Mesendoderm (in vitro differentiated cells): ENCODE measurements at regions not wholly inside any gene's neighbourhood (a gene's known extent, or its start where the extent isn't known, plus 50 kb on each side); places are given as distances from the start of the nearest gene placed in this dataset.

Experiments
- DNase-seq: peaks from one replicate; pipeline ENCODE4 v3.0.0; 2013
- H2AK5ac ChIP-seq: 2 replicates; pipeline ENCODE4 v1.6.1; 2013; ENCODE audit warnings: low read length, inconsistent platforms
- H2BK120ac ChIP-seq: 2 replicates; pipeline ENCODE4 v1.6.1; 2013; ENCODE audit warnings: low read depth, mild to moderate bottlenecking, low read length, moderate library complexity, mixed read lengths
- H2BK15ac ChIP-seq: replicated peaks from 2 replicates; pipeline ENCODE4 v1.6.1; 2013; ENCODE audit warnings: low read depth, mild to moderate bottlenecking, moderate library complexity
- H2BK5ac ChIP-seq: 2 replicates; pipeline ENCODE4 v1.6.1; 2013; ENCODE audit warnings: low read length, inconsistent platforms
- H3K18ac ChIP-seq: 2 replicates; pipeline ENCODE4 v1.6.1; 2013; ENCODE audit warnings: mild to moderate bottlenecking, low read length, mixed read lengths
- H3K23ac ChIP-seq: one replicate; pipeline ENCODE4 v1.6.1; 2013; ENCODE audit warnings: low read length
- H3K27ac ChIP-seq: 2 replicates; pipeline ENCODE4 v1.5.1; 2013; ENCODE audit warnings: low read depth, mild to moderate bottlenecking, inconsistent platforms, low read length, moderate library complexity
- H3K27me3 ChIP-seq: 2 replicates; pipeline ENCODE4 v1.6.1; 2013; ENCODE audit warnings: low read length, control low read depth, mild to moderate bottlenecking, inconsistent platforms; ENCODE audit not compliant: insufficient read depth, poor library complexity
- H3K36me3 ChIP-seq: 2 replicates; pipeline ENCODE4 v1.6.1; 2013; ENCODE audit warnings: low read length, inconsistent platforms; ENCODE audit not compliant: control insufficient read depth, insufficient read depth
- H3K4ac ChIP-seq: one replicate; pipeline ENCODE4 v1.6.1; 2013; ENCODE audit warnings: low read depth, mild to moderate bottlenecking, low read length, moderate library complexity
- H3K4me1 ChIP-seq: 2 replicates; pipeline ENCODE4 v1.6.1; 2013; ENCODE audit warnings: low read depth, low read length, inconsistent platforms; ENCODE audit not compliant: control insufficient read depth
- H3K4me2 ChIP-seq: 2 replicates; pipeline ENCODE4 v1.6.1; 2013; ENCODE audit warnings: low read length
- H3K4me3 ChIP-seq: 2 replicates; pipeline ENCODE4 v1.5.1; 2013; ENCODE audit warnings: mild to moderate bottlenecking, low read length
- H3K56ac ChIP-seq: one replicate; pipeline ENCODE4 v1.6.1; 2013; ENCODE audit warnings: low read length
- H3K79me1 ChIP-seq: 2 replicates; pipeline ENCODE4 v1.6.1; 2013; ENCODE audit warnings: low read length, inconsistent platforms
- H3K79me2 ChIP-seq: 2 replicates; pipeline ENCODE4 v1.6.1; 2013; ENCODE audit warnings: mild to moderate bottlenecking, low read length; ENCODE audit not compliant: control insufficient read depth, insufficient read depth
- H3K9ac ChIP-seq: 2 replicates; pipeline ENCODE4 v1.6.1; 2013; ENCODE audit warnings: low read length, inconsistent platforms
- H4K5ac ChIP-seq: one replicate; pipeline ENCODE4 v1.6.1; 2013; ENCODE audit warnings: low read length
- H4K8ac ChIP-seq: one replicate; pipeline ENCODE4 v1.6.1; 2013; ENCODE audit warnings: low read depth, mild to moderate bottlenecking, control low read depth, low read length, moderate library complexity
- WGBS: extraction: QIAGEN DNeasy Blood & Tissue Kit; methylation state at CpG from one replicate; pipeline ENCODE4 v1.1.7; 2013; ENCODE audit warnings: low lambda C conversion rate, missing lambda C conversion rate; ENCODE audit not compliant: insufficient coverage; ENCODE audit errors: extremely low coverage; 5-methylcytosine and 5-hydroxymethylcytosine counted together

DNA sequence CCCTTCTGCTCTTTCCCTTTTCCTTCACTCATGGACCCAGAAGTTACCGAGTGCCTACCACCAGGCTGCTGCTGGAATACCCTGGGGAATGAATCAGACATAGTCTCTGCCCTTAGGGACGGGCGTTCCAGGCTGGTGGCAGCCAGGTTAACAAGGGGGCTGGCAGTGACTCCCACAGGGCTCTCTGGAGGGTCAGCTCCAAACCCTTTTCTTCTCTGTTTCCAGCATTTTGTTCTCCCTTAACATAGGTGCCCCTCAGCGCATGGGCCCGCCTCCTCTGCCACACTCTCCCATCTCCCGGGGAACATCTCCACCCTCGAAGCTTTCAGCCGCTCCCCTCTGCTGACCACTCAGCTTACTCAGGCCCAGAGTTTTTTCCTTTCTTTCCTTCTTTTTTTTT, 62.9 kb upstream of the LRP8 start:
- Histone ChIP-seq H3K23ac (no peak overlapping the region), H3K18ac (peak overlapping the region; percentile 16), H3K27me3 (no peaks in the 10 kb centered on the region), H3K4me2 (no peak overlapping the region), H2BK120ac (no peak overlapping the region), H3K4me1 (peaks cover 5% of the 10 kb centered on the region), H3K36me3 (no peaks in the 10 kb centered on the region), H2AK5ac (peak overlapping the region; percentile 52), H4K5ac (no peak overlapping the region), H3K79me2 (no peaks in the 10 kb centered on the region), H3K27ac (no peak overlapping the region), H2BK15ac (no peak overlapping the region), H2BK5ac (peak overlapping the region; percentile 54), H4K8ac (no peak overlapping the region), H3K79me1 (no peaks in the 10 kb centered on the region), H3K4ac (peak overlapping the region; percentile 41), H3K56ac (peak overlapping the region; percentile 67), H3K9ac (peak overlapping the region; percentile 27), H3K4me3 (no peak overlapping the region)
- no CpG with 5 or more reads among the region's 8 CpGs for WGBS
- no peak for DNase-seq

DNA sequence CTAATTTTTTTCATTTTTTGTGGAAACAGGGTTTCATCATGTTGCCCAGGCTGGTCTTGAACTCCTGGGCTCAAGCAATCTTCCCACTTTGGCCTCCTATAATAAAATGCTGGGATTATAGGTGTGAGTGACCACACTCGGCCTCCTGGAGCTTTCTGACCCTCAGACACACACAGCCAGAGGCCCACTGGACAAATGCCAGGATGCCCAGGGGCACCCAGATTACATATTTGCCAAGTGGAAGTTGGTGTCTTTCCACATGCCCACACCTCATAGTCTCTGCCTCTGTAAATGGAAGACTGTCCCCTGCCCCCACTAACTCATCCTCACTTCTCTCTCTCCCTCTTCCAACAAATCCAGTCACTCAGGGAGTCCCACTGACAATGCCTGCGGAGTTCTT, 63.4 kb upstream of the LRP8 start:
- Histone ChIP-seq H3K4me1 (peaks cover 8% of the 10 kb centered on the region), H2AK5ac (peak overlapping the region; percentile 53), H3K4ac (no peak overlapping the region), H3K9ac (no peak overlapping the region), H4K8ac (no peak overlapping the region), H3K79me1 (no peaks in the 10 kb centered on the region), H3K18ac (no peak overlapping the region), H3K4me2 (no peak overlapping the region), H2BK5ac (peak overlapping the region; percentile 40), H2BK15ac (no peak overlapping the region), H2BK120ac (no peak overlapping the region), H4K5ac (no peak overlapping the region), H3K27me3 (no peaks in the 10 kb centered on the region), H3K27ac (no peak overlapping the region), H3K4me3 (no peak overlapping the region), H3K23ac (no peak overlapping the region), H3K56ac (peak overlapping the region; percentile 26), H3K36me3 (no peaks in the 10 kb centered on the region), H3K79me2 (no peaks in the 10 kb centered on the region)
- no CpG with 5 or more reads among the region's 2 CpGs for WGBS
- no peak for DNase-seq

DNA sequence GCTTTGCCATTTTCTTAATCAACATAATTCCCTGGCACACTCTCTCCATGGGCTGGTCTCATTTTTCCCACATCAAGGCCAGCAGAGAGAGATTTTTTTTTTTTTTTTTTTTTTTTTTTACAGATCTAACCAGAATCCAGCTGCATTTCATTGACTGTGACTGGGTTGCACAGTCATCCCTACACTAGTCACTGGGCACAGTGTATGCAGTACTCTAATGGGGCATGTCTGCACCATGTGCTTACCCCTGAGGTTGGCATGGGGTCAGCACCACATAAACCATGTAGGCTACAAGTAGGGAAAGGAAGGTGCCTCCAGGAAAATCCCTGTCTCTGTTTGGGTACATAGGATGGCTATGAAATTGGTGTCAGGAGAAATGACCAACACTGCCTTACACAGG, 64.1 kb upstream of the LRP8 start:
- Histone ChIP-seq H3K23ac (no peak overlapping the region), H3K4me2 (no peak overlapping the region), H3K27me3 (no peaks in the 10 kb centered on the region), H3K4ac (no peak overlapping the region), H2BK120ac (no peak overlapping the region), H4K8ac (no peak overlapping the region), H3K18ac (no peak overlapping the region), H3K79me2 (no peaks in the 10 kb centered on the region), H2BK5ac (no peak overlapping the region), H3K4me3 (no peak overlapping the region), H4K5ac (no peak overlapping the region), H3K4me1 (peaks cover 14% of the 10 kb centered on the region), H3K9ac (no peak overlapping the region), H2BK15ac (no peak overlapping the region), H3K79me1 (no peaks in the 10 kb centered on the region), H2AK5ac (peak overlapping the region; percentile 92), H3K56ac (peak overlapping the region; percentile 71), H3K27ac (no peak overlapping the region), H3K36me3 (no peaks in the 10 kb centered on the region)
- no peak for DNase-seq

DNA sequence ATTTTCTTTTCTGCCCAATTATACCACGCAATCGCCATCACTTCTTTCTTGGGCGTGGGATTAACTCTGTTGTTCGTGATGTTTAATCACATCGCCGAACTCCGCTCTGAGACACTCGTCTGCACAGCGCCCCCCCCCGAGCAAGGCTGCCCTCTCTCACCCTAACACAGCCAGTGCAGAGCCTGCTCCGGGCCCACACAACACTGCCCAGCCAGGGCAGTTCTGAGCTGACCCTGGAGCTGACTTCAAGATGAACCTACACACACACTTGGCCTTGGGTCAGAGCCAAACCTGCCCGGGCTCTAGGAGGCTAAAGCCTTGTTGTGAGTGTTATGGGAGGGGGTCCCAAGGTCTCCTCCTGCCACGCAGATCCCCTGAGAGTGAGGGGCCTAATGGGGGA, 64.6 kb upstream of the LRP8 start:
- no peak for DNase-seq
- Histone ChIP-seq H4K8ac (no peak overlapping the region), H3K23ac (no peak overlapping the region), H3K18ac (peak overlapping the region; percentile 43), H3K27me3 (no peaks in the 10 kb centered on the region), H2BK15ac (no peak overlapping the region), H3K4me3 (no peak overlapping the region), H3K79me2 (no peaks in the 10 kb centered on the region), H2AK5ac (peak overlapping the region; percentile 92), H3K79me1 (no peaks in the 10 kb centered on the region), H3K4me1 (peaks cover 18% of the 10 kb centered on the region), H2BK5ac (no peak overlapping the region), H2BK120ac (peak overlapping the region; percentile 4), H3K9ac (no peak overlapping the region), H3K4ac (no peak overlapping the region), H3K36me3 (no peaks in the 10 kb centered on the region), H3K27ac (no peak overlapping the region), H4K5ac (no peak overlapping the region), H3K4me2 (no peak overlapping the region), H3K56ac (peak overlapping the region; percentile 71)
- no CpG with 5 or more reads among the region's 13 CpGs for WGBS

DNA sequence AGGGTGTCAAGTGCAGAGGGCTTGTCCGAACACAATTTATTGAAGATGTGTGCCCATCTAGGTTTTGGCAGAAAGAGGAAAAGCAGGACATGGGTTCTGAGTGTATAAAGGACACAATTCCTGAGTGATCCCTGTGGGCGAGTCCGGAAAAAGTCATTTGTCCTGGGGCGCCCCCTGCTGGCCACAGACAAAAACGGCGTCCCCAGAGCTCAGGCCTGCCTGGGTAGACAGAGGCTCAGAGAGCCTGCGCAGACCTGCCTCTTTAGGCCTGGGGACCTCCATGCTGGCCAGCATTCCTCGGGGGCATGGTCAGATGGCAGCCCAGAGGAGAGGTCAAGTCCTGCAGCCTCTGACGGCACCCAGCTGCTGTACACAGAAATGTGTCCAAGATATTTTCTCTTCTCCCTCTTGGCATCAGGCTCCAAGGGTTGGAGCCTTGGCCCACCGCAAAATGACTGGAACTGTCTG, 65.5 kb upstream of the LRP8 start:
- peak overlapping the region; percentile 100 for H2AK5ac ChIP-seq
- no peaks in the 10 kb centered on the region for H3K79me1 ChIP-seq
- H3K56ac ChIP-seq: peak overlapping the region; percentile 74
- peaks cover 18% of the 10 kb centered on the region for H3K4me1 ChIP-seq
- peak overlapping the region; percentile 53 for H3K9ac ChIP-seq
- H2BK5ac ChIP-seq: peak overlapping the region; percentile 15
- H2BK15ac ChIP-seq: no peak overlapping the region
- no peak overlapping the region for H2BK120ac ChIP-seq
- no peak overlapping the region for H3K23ac ChIP-seq
- H3K4me3 ChIP-seq: no peak overlapping the region
- no peak overlapping the region for H3K27ac ChIP-seq
- H3K79me2 ChIP-seq: no peaks in the 10 kb centered on the region
- H4K8ac ChIP-seq: no peak overlapping the region
- no peaks in the 10 kb centered on the region for H3K36me3 ChIP-seq
- H3K27me3 ChIP-seq: no peaks in the 10 kb centered on the region
- no CpG with 5 or more reads among the region's 10 CpGs for WGBS
- H3K4ac ChIP-seq: peak overlapping the region; percentile 98
- peak; percentile 80 for DNase-seq
- no peak overlapping the region for H3K4me2 ChIP-seq
- H3K18ac ChIP-seq: peak overlapping the region; percentile 31
- no peak overlapping the region for H4K5ac ChIP-seq

DNA sequence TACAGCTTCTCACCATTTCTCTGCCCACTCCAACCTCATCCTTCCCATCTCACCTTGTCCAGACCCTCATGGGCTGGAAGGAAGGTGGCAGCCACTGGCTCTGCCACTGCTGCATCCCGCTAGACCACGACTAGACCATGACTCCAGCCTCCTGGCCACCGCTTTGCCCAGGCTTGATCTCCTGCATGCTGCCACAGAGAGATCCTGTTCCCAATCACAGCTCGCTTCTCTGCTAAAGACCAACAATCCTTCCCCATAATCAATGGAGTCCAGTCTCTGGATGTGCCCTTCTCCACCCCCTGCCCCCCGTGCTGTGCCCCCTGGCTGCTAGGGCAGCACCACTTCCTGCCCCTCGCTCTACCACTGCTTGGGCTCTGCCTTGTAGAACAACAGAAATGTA, 64.9 kb upstream of the DMRTB1 start:
- Histone ChIP-seq H4K8ac (no peak overlapping the region), H3K4me1 (peaks cover 18% of the 10 kb centered on the region), H4K5ac (no peak overlapping the region), H2BK120ac (peak overlapping the region; percentile 29), H3K79me1 (no peaks in the 10 kb centered on the region), H3K79me2 (no peaks in the 10 kb centered on the region), H3K9ac (peak overlapping the region; percentile 20), H3K56ac (peak overlapping the region; percentile 77), H3K27me3 (no peaks in the 10 kb centered on the region), H2BK15ac (no peak overlapping the region), H3K36me3 (no peaks in the 10 kb centered on the region), H3K27ac (no peak overlapping the region), H3K4me3 (no peak overlapping the region), H3K23ac (peak overlapping the region; percentile 48), H3K4ac (peak overlapping the region; percentile 84), H2BK5ac (peak overlapping the region; percentile 90), H3K18ac (no peak overlapping the region), H3K4me2 (no peak overlapping the region), H2AK5ac (peak overlapping the region; percentile 100)
- DNase-seq: no peak
- no CpG with 5 or more reads among the region's 6 CpGs for WGBS
